NCI-H446 treated with DMSO at 0.1 percent for 48 hours (cell line): ENCODE measurements at regions not wholly inside any gene's neighbourhood (a gene's known extent, or its start where the extent isn't known, plus 50 kb on each side); places are given as distances from the start of the nearest gene placed in this dataset.

Source experiments
- DNase-seq: peaks from one replicate; lab custom pipeline; 2025; lab: John Stamatoyannopoulos, UW

- DNase-seq: no peak
These were observed 430.5 kb downstream of the GATA3 start for GRCh38 chr10:8485032-8485431.

- no peak for DNase-seq
These were observed 432.9 kb downstream of the GATA3 start for GRCh38 chr10:8487346-8487745.

GRCh38 chr10:8489232-8489631 lies 434.7 kb downstream of the GATA3 start:
- DNase-seq: no peak

- DNase-seq: no peak
These were observed 435.3 kb downstream of the GATA3 start for GRCh38 chr10:8489823-8490222.

GRCh38 chr10:8498290-8498689 lies 443.8 kb downstream of the GATA3 start:
- no peak for DNase-seq

- no peak for DNase-seq
These were observed 444.4 kb downstream of the GATA3 start for GRCh38 chr10:8498881-8499280.

- DNase-seq: no peak
These were observed 444.8 kb downstream of the GATA3 start for GRCh38 chr10:8499312-8499711.

- DNase-seq: no peak
These were observed 445.4 kb downstream of the GATA3 start for GRCh38 chr10:8499752-8500390.

GRCh38 chr10:8502573-8502972 lies 448.1 kb downstream of the GATA3 start:
- DNase-seq: no peak

GRCh38 chr10:8504499-8504898 lies 450.0 kb downstream of the GATA3 start:
- DNase-seq: no peak

- no peak for DNase-seq
These were observed 452.7 kb downstream of the GATA3 start for GRCh38 chr10:8507156-8507555.

GRCh38 chr10:8508882-8509281 lies 454.4 kb downstream of the GATA3 start:
- DNase-seq: no peak

- no peak for DNase-seq
These were observed 456.0 kb downstream of the GATA3 start for GRCh38 chr10:8510471-8510870.

- DNase-seq: no peak
These were observed 456.5 kb downstream of the GATA3 start for GRCh38 chr10:8511026-8511425.

GRCh38 chr10:8513155-8514147 lies 459.0 kb downstream of the GATA3 start:
- DNase-seq: no peak

GRCh38 chr10:8520382-8520781 lies 465.9 kb downstream of the GATA3 start:
- no peak for DNase-seq

- DNase-seq: no peak
These were observed 473.3 kb downstream of the GATA3 start for GRCh38 chr10:8527773-8528172.

- no peak for DNase-seq
These were observed 476.6 kb downstream of the GATA3 start for GRCh38 chr10:8531116-8531515.

GRCh38 chr10:8532647-8533046 lies 478.2 kb downstream of the GATA3 start:
- DNase-seq: no peak

- DNase-seq: no peak
These were observed 479.0 kb downstream of the GATA3 start for GRCh38 chr10:8533462-8533861.

GRCh38 chr10:8534096-8534495 lies 479.6 kb downstream of the GATA3 start:
- no peak for DNase-seq

GRCh38 chr10:8534891-8535290 lies 480.4 kb downstream of the GATA3 start:
- DNase-seq: no peak

GRCh38 chr10:8539056-8539455 lies 484.6 kb downstream of the GATA3 start:
- no peak for DNase-seq
